Common myeloid progenitor, CD34-positive (primary cell): ENCODE measurements at regions not wholly inside any gene's neighbourhood (a gene's known extent, or its start where the extent isn't known, plus 50 kb on each side); places are given as distances from the start of the nearest gene placed in this dataset.

Source experiments
- CTCF ChIA-PET: fragments of 350-600 bp; sonication (Branson Sonifier 250); formaldehyde crosslinking; loops from one replicate; lab custom pipeline; 2021; ENCODE audit warnings: antibody characterized with exemption; lab: Charles Lee
- POLR2A ChIA-PET: fragments of 350-600 bp; sonication (Branson Sonifier 250); formaldehyde crosslinking; loops from one replicate; lab custom pipeline; 2021; ENCODE audit warnings: antibody characterized with exemption; lab: Charles Lee
- DNase-seq, 3 donors: peaks; one replicate each; pipeline versions ENCODE4 v3.0.0 to v3.0.0-alpha.2; 2013
- H3K27ac ChIP-seq, 2 experiments: 1 replicate in 1 of 2; 2 replicates in 1 of 2; pipeline ENCODE4 v1.7.0; 2013; ENCODE audit warnings: inconsistent platforms in 2 of 2, low read length in 2 of 2, mild to moderate bottlenecking in 2 of 2, low read depth in 1 of 2, moderate library complexity in 1 of 2; ENCODE audit not compliant: severe bottlenecking in 2 of 2, insufficient read depth in 1 of 2, poor library complexity in 1 of 2
- H3K27me3 ChIP-seq, 5 experiments: replicated peaks in 2 of 5; 1 replicate in 3 of 5; 2 replicates in 2 of 5; pipeline versions ENCODE4 v1.6.1 to v1.7.0; 2013; ENCODE audit warnings: low read length in 4 of 5, mild to moderate bottlenecking in 2 of 5, moderate library complexity in 2 of 5, inconsistent platforms in 1 of 5; ENCODE audit not compliant: insufficient read depth in 5 of 5, control insufficient read depth in 4 of 5
- H3K36me3 ChIP-seq, 4 experiments: 1 replicate in 2 of 4; 2 replicates in 2 of 4; pipeline versions ENCODE4 v1.6.1 to v1.7.0; 2013; ENCODE audit warnings: low read length in 3 of 4, control low read depth in 1 of 4, mild to moderate bottlenecking in 1 of 4; ENCODE audit not compliant: control insufficient read depth in 4 of 4, insufficient read depth in 4 of 4
- H3K4me1 ChIP-seq, 4 experiments: 1 replicate in 3 of 4; 2 replicates in 1 of 4; pipeline versions ENCODE4 v1.6.1 to v1.7.1; 2013; ENCODE audit warnings: low read length in 3 of 4, mild to moderate bottlenecking in 3 of 4, control low read depth in 1 of 4, inconsistent platforms in 1 of 4, moderate library complexity in 1 of 4; ENCODE audit not compliant: control insufficient read depth in 4 of 4, insufficient read depth in 4 of 4; ENCODE audit errors: control extremely low read depth in 1 of 4
- H3K4me3 ChIP-seq, 7 experiments: 1 replicate in 4 of 7; 2 replicates in 3 of 7; pipeline versions ENCODE4 v1.5.1 to v1.7.0; 2013; ENCODE audit warnings: mild to moderate bottlenecking in 7 of 7, low read length in 6 of 7, moderate library complexity in 6 of 7, inconsistent platforms in 2 of 7, low read depth in 2 of 7, control low read depth in 1 of 7; ENCODE audit not compliant: insufficient read depth in 4 of 7, control insufficient read depth in 1 of 7; ENCODE audit errors: extremely low read depth in 1 of 7
- H3K9me3 ChIP-seq, 5 experiments: 1 replicate in 4 of 5; 2 replicates in 1 of 5; pipeline versions ENCODE4 v1.6.1 to v1.7.1; 2013; ENCODE audit warnings: low read length in 4 of 5, mild to moderate bottlenecking in 2 of 5, inconsistent platforms in 1 of 5, low read depth in 1 of 5, moderate library complexity in 1 of 5; ENCODE audit not compliant: control insufficient read depth in 4 of 5, insufficient read depth in 2 of 5; ENCODE audit errors: control extremely low read depth in 1 of 5
- WGBS: methylation state at CpG from one replicate; pipeline ENCODE4 v1.1.5; 2013; ENCODE audit not compliant: insufficient coverage; 5-methylcytosine and 5-hydroxymethylcytosine counted together

GRCh38 chr2:48912110-48912509, 156.6 kb upstream of the LHCGR start:
- ChIA-PET POLR2A (no interaction called here), CTCF (no interaction called here)
- no peak for DNase-seq
- Histone ChIP-seq H3K4me1 (no peaks in the 10 kb centered on the region), H3K27ac (no peak overlapping the region), H3K27me3 (peaks cover 0 to 3% (median 0%) of the 10 kb centered on the region in 5 experiments), H3K36me3 (no peaks in the 10 kb centered on the region), H3K9me3 (no peaks in the 10 kb centered on the region), H3K4me3 (no peak overlapping the region)
- WGBS = no CpG with 5 or more reads among the region's 4 CpGs

GRCh38 chr2:48910961-48911360, 155.4 kb upstream of the LHCGR start:
- CTCF ChIA-PET = no interaction called here
- DNase-seq = no peak
- Histone ChIP-seq H3K4me1 (no peaks in the 10 kb centered on the region), H3K27me3 (peaks cover 0 to 3% (median 0%) of the 10 kb centered on the region in 5 experiments), H3K9me3 (no peaks in the 10 kb centered on the region), H3K27ac (no peak overlapping the region), H3K36me3 (no peaks in the 10 kb centered on the region), H3K4me3 (no peak overlapping the region)
- POLR2A ChIA-PET = no interaction called here

DNA sequence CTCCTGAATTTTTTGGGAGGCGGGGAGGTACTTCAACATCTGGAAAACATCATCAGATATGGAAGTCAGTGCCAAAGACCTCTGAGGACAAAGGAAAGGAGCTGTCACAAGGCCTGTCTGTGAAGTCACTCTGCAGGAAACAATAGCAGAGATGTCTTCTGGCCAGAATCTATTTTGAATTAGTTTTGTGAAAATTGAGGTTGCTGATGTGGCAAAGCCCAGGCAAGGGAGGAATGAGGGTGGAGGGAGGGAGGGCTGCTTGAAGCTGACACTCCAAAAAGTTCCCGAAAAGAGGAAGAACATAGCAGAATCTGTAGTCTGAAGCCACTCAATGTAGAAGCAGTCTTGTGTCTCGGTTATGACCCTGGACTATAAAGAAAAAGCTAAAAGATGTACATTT, 151.1 kb upstream of the LHCGR start:
- Histone ChIP-seq H3K27ac (no peak overlapping the region), H3K27me3 (peaks cover 0 to 4% (median 0%) of the 10 kb centered on the region in 5 experiments), H3K4me1 (no peaks in the 10 kb centered on the region), H3K36me3 (no peaks in the 10 kb centered on the region), H3K9me3 (no peaks in the 10 kb centered on the region), H3K4me3 (no peak overlapping the region)
- 44% methylated on average over 3 of the region's 3 CpGs for WGBS
- ChIA-PET POLR2A (no interaction called here), CTCF (no interaction called here)
- DNase-seq = no peak

DNA sequence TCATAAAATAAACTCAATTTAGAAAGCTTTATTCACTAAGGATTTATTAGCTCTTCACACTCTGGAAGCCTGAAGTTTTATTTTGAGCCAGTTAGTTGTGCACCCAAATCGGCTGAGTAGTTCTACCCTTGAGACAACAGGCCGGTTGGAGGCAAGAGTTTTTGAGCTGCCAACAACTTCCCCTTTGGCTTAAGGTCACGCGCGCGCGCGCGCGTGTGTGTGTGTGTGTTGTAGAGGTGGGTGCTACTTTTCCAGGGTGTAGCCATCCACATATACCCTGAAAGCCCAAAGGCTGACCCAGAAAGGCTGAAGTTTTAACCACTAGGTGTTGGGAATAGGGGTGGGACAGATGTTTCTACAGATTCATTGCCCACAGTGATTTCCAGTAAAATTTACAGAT, 150.2 kb upstream of the LHCGR start:
- POLR2A ChIA-PET = no interaction called here
- peaks cover 0 to 4% (median 0%) of the 10 kb centered on the region in 5 experiments for H3K27me3 ChIP-seq
- H3K27ac ChIP-seq = no peak overlapping the region
- no peaks in the 10 kb centered on the region for H3K36me3 ChIP-seq
- H3K4me1 ChIP-seq = no peaks in the 10 kb centered on the region
- H3K4me3 ChIP-seq = no peak overlapping the region
- CTCF ChIA-PET = no interaction called here
- H3K9me3 ChIP-seq = no peaks in the 10 kb centered on the region
- WGBS = 48% methylated on average over 2 of the region's 10 CpGs
- DNase-seq = peak in 2 of 3 donors; percentile 18 to 38

DNA sequence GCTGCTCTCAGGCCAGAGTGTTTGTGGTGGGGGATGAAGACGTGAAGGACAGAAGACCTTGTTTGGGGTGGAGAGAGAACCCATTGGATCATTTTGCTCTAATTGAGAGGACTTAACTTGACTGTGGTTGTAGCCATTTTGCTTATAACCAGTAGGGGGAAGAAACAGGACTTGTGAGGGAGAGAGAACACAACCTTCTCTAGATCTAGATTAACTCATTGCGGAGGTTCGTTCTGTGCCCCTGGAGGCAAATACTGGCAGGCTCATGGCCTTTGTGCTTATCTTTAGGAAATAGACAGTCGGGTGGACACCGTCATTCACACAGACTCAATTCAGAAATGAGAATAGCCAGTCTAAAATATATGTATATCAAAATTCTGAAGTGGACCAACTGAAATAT, 147.0 kb upstream of the LHCGR start:
- ChIA-PET POLR2A (no interaction called here), CTCF (no interaction called here)
- Histone ChIP-seq H3K4me3 (no peak overlapping the region), H3K9me3 (no peaks in the 10 kb centered on the region), H3K4me1 (no peaks in the 10 kb centered on the region), H3K27ac (no peak overlapping the region), H3K27me3 (peaks cover 0 to 1% (median 0%) of the 10 kb centered on the region in 5 experiments), H3K36me3 (no peaks in the 10 kb centered on the region)
- 100% methylated on average over 1 of the region's 5 CpGs for WGBS
- DNase-seq = peak in 2 of 3 donors; percentile 10 to 49

DNA sequence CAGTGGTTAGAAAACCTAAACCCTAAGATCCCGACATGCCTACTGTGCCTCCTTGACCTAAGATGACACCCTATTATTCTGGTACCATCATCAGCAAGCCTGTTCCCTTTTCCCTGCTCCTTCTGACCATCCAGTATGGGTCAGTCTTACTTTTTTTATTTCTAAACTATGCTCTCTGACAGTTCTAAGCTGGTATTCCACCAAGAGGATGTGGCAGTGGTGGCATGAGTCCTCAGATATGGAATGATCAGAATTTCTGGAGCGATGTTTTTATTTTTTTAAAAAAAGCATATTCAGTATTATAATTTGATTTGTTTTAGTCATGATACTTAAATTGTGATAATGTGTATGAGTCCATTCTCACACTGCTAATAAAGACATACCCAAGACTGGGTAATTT, 145.9 kb upstream of the LHCGR start:
- DNase-seq = no peak
- H3K27me3 ChIP-seq = peaks cover 0 to 1% (median 0%) of the 10 kb centered on the region in 5 experiments
- 100% methylated on average over 1 of the region's 2 CpGs for WGBS
- CTCF ChIA-PET = no interaction called here
- no peaks in the 10 kb centered on the region for H3K36me3 ChIP-seq
- H3K9me3 ChIP-seq = no peaks in the 10 kb centered on the region
- H3K4me1 ChIP-seq = no peaks in the 10 kb centered on the region
- no peak overlapping the region for H3K27ac ChIP-seq
- no peak overlapping the region for H3K4me3 ChIP-seq
- POLR2A ChIA-PET = no interaction called here

DNA sequence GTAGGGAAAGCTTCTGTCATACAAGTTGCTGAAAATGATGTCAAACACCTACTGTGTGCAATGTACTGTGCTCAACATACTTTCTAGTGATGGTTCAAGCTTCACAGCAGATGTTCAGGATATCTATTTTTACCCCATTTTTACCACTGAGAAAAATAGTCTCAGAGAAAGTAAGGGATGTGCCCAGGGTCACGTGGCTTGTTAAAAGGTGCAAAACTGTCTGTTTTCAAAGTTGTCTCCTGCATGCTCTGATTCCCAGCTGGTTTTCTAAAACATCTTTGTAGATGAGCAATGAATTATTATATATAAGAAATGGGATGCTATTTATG, 145.5 kb upstream of the LHCGR start:
- Histone ChIP-seq H3K9me3 (no peaks in the 10 kb centered on the region), H3K4me3 (no peak overlapping the region), H3K27me3 (peaks cover 0 to 1% (median 0%) of the 10 kb centered on the region in 5 experiments), H3K4me1 (no peaks in the 10 kb centered on the region), H3K27ac (no peak overlapping the region), H3K36me3 (no peaks in the 10 kb centered on the region)
- POLR2A ChIA-PET = no interaction called here
- no peak for DNase-seq
- WGBS = no CpG with 5 or more reads among the region's 1 CpG
- CTCF ChIA-PET = no interaction called here
